ENCODE measurements at regions not wholly inside any gene's neighbourhood (a gene's known extent, or its start where the extent isn't known, plus 50 kb on each side); places are given as distances from the start of the nearest gene placed in this dataset.

- H3K27me3 ChIP-seq = peaks cover 0 to 14% (median 0%) of the 10 kb centered on the region in 7 donors
- 71 to 73% methylated on average over 4 of the region's 4 CpGs for WGBS, 2 donors
- peaks cover 0 to 9% (median 2%) of the 10 kb centered on the region in 11 donors for H3K9me3 ChIP-seq
- no peak for TF ChIP-seq CTCF (IDR thresholded peaks at IDR 0.05)
- DNase-seq (no peak), ATAC-seq (no peak)
- no peak overlapping the region for H3K27ac ChIP-seq
- no peaks in the 10 kb centered on the region for H3K4me1 ChIP-seq
- intact Hi-C loops (cut with DNase I) = no loop called here
- no peaks in the 10 kb centered on the region for H3K36me3 ChIP-seq
- H3K4me3 ChIP-seq = no peak overlapping the region
These were observed 53.5 kb upstream of the FLT1 start for GRCh38 chr13:28548468-28548867.

GRCh38 chr13:28545583-28546333, 50.8 kb upstream of the FLT1 start:
- Histone ChIP-seq H3K4me1 (no peaks in the 10 kb centered on the region), H3K27me3 (peaks cover 0 to 18% (median 0%) of the 10 kb centered on the region in 7 donors), H3K36me3 (no peaks in the 10 kb centered on the region), H3K9me3 (peaks cover 0 to 11% (median 2%) of the 10 kb centered on the region in 11 donors), H3K27ac (no peak overlapping the region), H3K4me3 (no peak overlapping the region)
- no peak for TF ChIP-seq CTCF (IDR thresholded peaks at IDR 0.05)
- no peak for ATAC-seq
- 62 to 75% methylated on average over 5 of the region's 5 CpGs for WGBS, 2 donors
- no peak for DNase-seq
- intact Hi-C loops (cut with DNase I) = no loop called here
